GM21576 (cell line): ENCODE measurements at regions not wholly inside any gene's neighbourhood (a gene's known extent, or its start where the extent isn't known, plus 50 kb on each side); places are given as distances from the start of the nearest gene placed in this dataset.

Experiments
- ATAC-seq: cut with Tn5 transposase; IDR thresholded peaks from one replicate; pipeline ENCODE4 v1.9.1; 2021; ENCODE audit warnings: mild to moderate bottlenecking, moderate library complexity; ENCODE audit not compliant: unreplicated experiment

- ATAC-seq, result no peak
Observed at GRCh38 chr9:1941989-1942388, 73.2 kb upstream of the SMARCA2 start.

- no peak for ATAC-seq
Observed at GRCh38 chr9:1946526-1947283, 68.4 kb upstream of the SMARCA2 start.

GRCh38 chr9:1947438-1947837 is 67.7 kb upstream of the SMARCA2 start:
- no peak for ATAC-seq

- ATAC-seq, result no peak
Observed at GRCh38 chr9:1948541-1948940, 66.6 kb upstream of the SMARCA2 start.

- ATAC-seq, result no peak
Observed at GRCh38 chr9:1951446-1951845, 63.7 kb upstream of the SMARCA2 start.

GRCh38 chr9:1952001-1952400 is 63.1 kb upstream of the SMARCA2 start:
- ATAC-seq, result no peak

GRCh38 chr9:1954238-1954637 is 60.9 kb upstream of the SMARCA2 start:
- no peak for ATAC-seq

- no peak for ATAC-seq
Observed at GRCh38 chr9:1956958-1957357, 58.2 kb upstream of the SMARCA2 start.

GRCh38 chr9:1957856-1958255 is 57.3 kb upstream of the SMARCA2 start:
- no peak for ATAC-seq

- ATAC-seq, result no peak
Observed at GRCh38 chr9:1959371-1959770, 55.8 kb upstream of the SMARCA2 start.

- ATAC-seq, result no peak
Observed at GRCh38 chr9:1960342-1961042, 54.7 kb upstream of the SMARCA2 start.

GRCh38 chr9:1962122-1962521 is 53.0 kb upstream of the SMARCA2 start:
- no peak for ATAC-seq

GRCh38 chr9:1962588-1963106 is 52.5 kb upstream of the SMARCA2 start:
- no peak for ATAC-seq

GRCh38 chr9:1964093-1964492 is 51.1 kb upstream of the SMARCA2 start:
- ATAC-seq, result no peak
